T-helper 17 cell (primary cell): ENCODE measurements at regions not wholly inside any gene's neighbourhood (a gene's known extent, or its start where the extent isn't known, plus 50 kb on each side); places are given as distances from the start of the nearest gene placed in this dataset.

ENCODE experiments used
- ATAC-seq: fragments of 150-1000 bp; cut with Tn5 transposase; 2 replicates; pipeline ENCODE4 v1.10.0; 2021; ENCODE audit warnings: mild to moderate bottlenecking, moderate library complexity
- DNase-seq, 3 donors: peaks; one replicate each; pipeline versions ENCODE4 v3.0.0 to v3.0.0-alpha.2; 2020 to 2021
- H3K9me3 ChIP-seq: one replicate; pipeline ENCODE4 v1.7.0; 2013; ENCODE audit warnings: low read length, mild to moderate bottlenecking; ENCODE audit not compliant: control insufficient read depth, poor library complexity, severe bottlenecking
- H3K27ac Mint-ChIP-seq: one replicate; pipeline ENCODE4 v1.8.0; 2022; ENCODE audit warnings: mild to moderate bottlenecking, moderate library complexity, mixed read lengths
- H3K27me3 Mint-ChIP-seq: one replicate; pipeline ENCODE4 v1.8.0; 2022; ENCODE audit warnings: mixed read lengths
- H3K36me3 Mint-ChIP-seq: one replicate; pipeline ENCODE4 v1.8.0; 2022; ENCODE audit warnings: low read depth, mixed read lengths
- H3K4me1 Mint-ChIP-seq: one replicate; pipeline ENCODE4 v1.8.0; 2022; ENCODE audit warnings: mild to moderate bottlenecking, mixed read lengths
- H3K4me3 Mint-ChIP-seq: one replicate; pipeline ENCODE4 v1.8.0; 2022; ENCODE audit warnings: mild to moderate bottlenecking, moderate library complexity, mixed read lengths

DNA sequence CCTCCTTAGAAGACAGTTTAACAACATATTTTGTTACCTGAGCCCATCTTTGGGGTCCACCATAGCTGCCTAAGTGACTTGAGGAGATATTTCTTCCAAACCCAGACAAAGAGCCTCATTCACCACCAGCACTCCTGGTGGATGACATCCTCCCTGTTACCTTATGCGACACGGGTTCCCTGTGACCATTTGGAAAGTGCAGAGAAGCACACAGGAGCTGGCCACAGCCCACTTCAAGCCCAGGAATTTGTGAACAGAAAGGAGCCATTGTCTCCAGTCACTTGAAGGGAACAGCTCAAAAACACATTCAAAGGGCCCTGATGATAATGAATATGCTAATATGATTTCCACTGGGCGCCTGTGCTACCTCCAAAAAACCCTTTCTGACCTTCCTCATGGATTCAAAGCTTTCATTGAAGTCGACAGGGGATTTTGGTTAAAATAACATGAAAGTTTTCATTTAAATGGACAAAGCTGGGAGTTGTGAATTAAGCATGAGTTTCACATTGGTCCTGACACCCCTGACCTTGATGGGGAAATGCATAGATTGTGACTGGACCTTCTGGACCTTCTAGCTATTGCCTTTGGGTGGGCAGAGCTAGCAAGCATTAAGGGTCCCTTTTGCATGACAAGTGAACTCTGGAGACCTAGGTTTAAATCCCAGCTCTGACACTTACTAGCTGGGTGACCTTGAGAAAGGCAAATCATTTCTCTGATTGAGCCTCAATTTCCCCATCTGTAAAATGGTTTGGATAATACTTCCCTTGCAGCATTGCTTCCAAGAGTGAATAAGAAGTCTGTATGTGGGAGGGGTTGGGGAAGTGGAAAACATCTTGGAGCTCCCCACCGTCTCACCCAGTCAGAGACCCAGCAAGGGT lies 83.3 kb upstream of the SIRPA start:
- H3K27me3 Mint-ChIP-seq, result peaks cover 81% of the 10 kb centered on the region
- DNase-seq (no peak), ATAC-seq (no peak)
- H3K9me3 ChIP-seq, result no peaks in the 10 kb centered on the region
- H3K4me3 Mint-ChIP-seq, result no peak overlapping the region
- H3K4me1 Mint-ChIP-seq, result peaks cover 7% of the 10 kb centered on the region
- no peaks in the 10 kb centered on the region for H3K36me3 Mint-ChIP-seq
- H3K27ac Mint-ChIP-seq, result no peak overlapping the region

DNA sequence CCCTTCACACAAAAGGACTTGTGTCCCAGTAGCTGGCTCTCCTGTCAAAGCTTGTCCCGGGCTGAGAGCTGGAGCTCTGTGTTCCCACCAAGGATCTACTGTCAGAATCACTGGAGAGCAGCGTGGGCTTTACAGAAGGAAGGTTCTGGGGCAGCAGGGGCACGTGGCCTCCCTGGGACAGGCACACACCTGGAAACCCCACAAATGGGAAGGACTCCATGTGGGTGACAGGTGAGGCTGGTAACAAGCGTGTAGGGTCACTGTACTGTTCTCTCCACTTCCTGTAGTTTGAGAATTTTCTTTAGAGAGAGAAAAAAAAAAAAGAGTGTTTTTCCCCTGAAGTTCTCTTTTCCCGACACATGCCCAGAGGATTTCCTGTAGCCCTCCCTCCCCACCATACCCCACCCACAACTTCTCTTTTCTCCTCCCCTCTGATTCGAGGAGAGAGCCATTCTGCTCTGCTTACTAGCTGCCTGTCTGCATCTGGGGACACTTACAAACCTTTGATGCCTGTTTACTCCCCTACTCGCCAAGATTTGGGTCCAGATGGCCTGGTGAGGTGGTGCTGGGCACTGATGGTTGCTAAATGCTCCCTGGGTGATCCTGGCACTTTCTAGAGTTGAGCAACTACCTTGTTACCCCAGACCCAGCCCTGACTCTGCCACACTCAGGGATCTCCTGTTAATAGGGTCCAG lies 84.1 kb upstream of the SIRPA start:
- Mint-ChIP-seq H3K27me3 (peaks cover 80% of the 10 kb centered on the region), H3K4me1 (peaks cover 5% of the 10 kb centered on the region), H3K27ac (no peak overlapping the region), H3K4me3 (no peak overlapping the region), H3K36me3 (no peaks in the 10 kb centered on the region)
- ATAC-seq (no peak), DNase-seq (no peak)
- no peaks in the 10 kb centered on the region for H3K9me3 ChIP-seq

DNA sequence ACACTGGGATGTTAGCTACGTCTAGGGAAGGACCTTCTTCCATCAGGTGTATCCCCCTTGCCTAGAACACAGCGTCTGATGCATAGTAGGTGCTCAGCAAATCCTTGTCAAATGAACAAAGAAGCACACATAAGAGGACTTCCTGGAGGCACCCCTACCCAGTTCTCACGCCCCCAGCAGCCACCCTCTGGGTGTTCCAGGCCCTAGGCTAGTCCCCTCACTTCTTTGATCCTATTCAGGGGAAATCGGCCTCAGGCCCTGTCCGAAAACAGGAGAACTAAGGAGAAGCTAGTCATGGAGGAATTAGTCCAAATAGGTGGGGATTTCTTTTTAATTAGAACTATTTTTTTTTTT lies 84.7 kb upstream of the SIRPA start:
- Mint-ChIP-seq H3K4me3 (no peak overlapping the region), H3K4me1 (peaks cover 5% of the 10 kb centered on the region), H3K27me3 (peaks cover 74% of the 10 kb centered on the region), H3K36me3 (no peaks in the 10 kb centered on the region), H3K27ac (no peak overlapping the region)
- no peaks in the 10 kb centered on the region for H3K9me3 ChIP-seq
- DNase-seq, result no peak
- no peak for ATAC-seq

DNA sequence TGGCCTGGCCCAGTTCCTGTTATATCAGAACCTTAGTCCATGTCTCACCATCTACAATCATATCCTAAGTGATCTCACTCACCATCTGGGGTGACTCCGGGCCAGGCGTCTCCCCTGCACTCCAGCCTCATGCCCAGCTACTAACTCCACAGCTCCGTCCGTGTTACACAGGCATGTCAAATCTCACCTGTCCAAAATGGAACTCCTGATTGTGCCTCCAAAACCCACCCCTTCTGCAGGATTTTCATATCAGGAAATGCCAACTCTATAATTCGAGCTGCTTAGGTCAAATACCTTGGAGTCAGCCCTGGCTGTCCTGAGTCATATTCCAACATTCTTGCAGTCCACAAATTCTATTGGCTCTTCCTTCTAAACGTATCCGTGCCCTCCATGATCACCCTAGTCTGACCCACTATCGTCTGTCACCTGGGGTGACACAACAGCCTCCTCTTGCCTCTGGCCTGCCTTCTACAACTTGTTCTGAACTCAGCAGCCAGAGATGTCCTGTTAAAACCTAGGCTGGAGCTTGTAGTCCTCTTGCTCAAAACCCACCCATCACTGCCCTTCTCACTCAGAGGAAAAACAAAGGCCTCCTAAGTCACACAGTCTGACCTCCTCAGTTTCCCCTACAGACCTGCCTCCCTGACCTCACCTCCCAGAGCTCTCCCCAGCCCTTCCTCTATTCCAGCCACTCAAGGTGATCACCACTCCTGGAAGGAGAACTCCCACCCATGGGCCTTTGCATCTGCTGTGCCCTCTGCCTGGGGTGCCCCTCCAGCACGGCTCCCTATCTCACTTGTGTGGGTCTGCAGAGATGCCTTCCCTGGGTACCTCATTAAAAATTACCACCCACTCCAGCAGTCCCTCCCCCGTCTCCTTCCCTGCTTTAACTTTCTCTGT lies 85.3 kb upstream of the SIRPA start:
- H3K9me3 ChIP-seq, result no peaks in the 10 kb centered on the region
- H3K27ac Mint-ChIP-seq, result no peak overlapping the region
- H3K27me3 Mint-ChIP-seq, result peaks cover 75% of the 10 kb centered on the region
- H3K36me3 Mint-ChIP-seq, result no peaks in the 10 kb centered on the region
- DNase-seq (no peak), ATAC-seq (no peak)
- no peak overlapping the region for H3K4me3 Mint-ChIP-seq
- H3K4me1 Mint-ChIP-seq, result peaks cover 5% of the 10 kb centered on the region

DNA sequence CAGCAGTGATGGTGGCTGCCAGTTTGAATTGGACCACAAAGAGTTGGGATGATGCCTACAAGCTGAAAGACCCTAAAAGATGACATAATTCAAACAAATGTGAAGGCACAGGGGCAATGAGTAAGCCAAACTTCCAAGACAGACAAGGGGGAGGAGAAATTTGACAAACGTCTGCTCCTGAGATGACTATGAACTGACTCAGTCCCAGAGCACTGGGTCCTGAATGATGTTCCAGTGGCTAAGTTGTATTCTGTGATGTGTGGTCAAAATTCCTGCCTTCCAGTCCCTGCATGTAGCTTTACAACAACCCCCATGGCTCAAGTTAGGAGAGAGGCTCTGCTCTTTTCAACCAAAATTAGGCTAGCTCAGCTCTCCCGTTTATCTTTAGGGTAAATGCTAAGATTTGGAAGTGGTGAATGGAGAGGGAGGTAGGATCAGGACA lies 86.1 kb upstream of the SIRPA start:
- H3K27me3 Mint-ChIP-seq, result peaks cover 76% of the 10 kb centered on the region

DNA sequence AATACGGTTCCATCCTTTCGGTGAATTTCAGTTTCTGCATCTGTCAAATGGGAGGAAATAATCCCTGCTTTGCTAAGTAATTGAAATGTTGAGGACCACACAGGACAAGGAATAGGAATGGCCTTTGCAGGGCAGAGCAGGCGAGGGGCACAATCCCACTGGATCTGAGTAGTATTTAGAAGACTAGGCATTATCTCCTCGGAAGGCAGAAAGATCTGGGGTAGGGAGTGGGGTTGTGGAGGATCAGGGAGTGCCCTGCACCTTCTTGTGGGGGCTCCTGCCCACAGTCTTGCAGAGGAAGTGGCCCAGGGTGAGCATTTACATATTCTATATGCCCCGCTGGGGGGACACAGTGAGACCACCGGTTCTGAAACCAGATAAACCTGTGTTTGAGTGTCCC lies 87.1 kb upstream of the SIRPA start:
- Mint-ChIP-seq H3K27me3 (peaks cover 71% of the 10 kb centered on the region), H3K4me3 (no peak overlapping the region), H3K27ac (no peak overlapping the region), H3K36me3 (peaks cover 3% of the 10 kb centered on the region), H3K4me1 (peaks cover 9% of the 10 kb centered on the region)
- H3K9me3 ChIP-seq, result no peaks in the 10 kb centered on the region
- ATAC-seq (no peak), DNase-seq (no peak)

More for the DNA sequence above, 86.1 kb upstream of the SIRPA start:
- Mint-ChIP-seq H3K27ac (no peak overlapping the region), H3K4me1 (peaks cover 9% of the 10 kb centered on the region), H3K4me3 (no peak overlapping the region), H3K36me3 (peaks cover 3% of the 10 kb centered on the region)
- no peak for ATAC-seq
- no peaks in the 10 kb centered on the region for H3K9me3 ChIP-seq
- no peak for DNase-seq

DNA sequence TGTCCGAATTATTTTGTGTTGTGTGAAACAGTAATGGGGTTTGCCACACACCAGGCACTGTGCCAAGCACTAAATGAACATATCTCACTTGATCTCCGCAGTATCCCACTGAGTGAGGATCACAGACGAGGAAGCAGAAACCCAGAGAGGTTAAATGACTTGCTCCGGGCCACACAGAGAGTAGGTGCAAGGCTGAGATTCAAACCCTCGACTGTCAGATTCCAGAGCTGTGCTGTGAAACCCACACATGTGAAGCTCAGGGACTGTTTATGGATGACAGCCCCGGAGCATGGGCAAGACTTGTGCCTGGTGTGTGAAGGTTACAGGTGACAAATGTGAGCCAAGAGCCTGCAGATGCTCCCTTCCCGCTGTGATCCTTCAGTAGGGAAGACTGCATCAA lies 87.8 kb upstream of the SIRPA start:
- peaks cover 3% of the 10 kb centered on the region for H3K36me3 Mint-ChIP-seq
- ATAC-seq (no peak), DNase-seq (no peak)
- H3K4me1 Mint-ChIP-seq, result peaks cover 11% of the 10 kb centered on the region
- H3K27ac Mint-ChIP-seq, result no peak overlapping the region
- peaks cover 75% of the 10 kb centered on the region for H3K27me3 Mint-ChIP-seq
- no peaks in the 10 kb centered on the region for H3K9me3 ChIP-seq
- no peak overlapping the region for H3K4me3 Mint-ChIP-seq

DNA sequence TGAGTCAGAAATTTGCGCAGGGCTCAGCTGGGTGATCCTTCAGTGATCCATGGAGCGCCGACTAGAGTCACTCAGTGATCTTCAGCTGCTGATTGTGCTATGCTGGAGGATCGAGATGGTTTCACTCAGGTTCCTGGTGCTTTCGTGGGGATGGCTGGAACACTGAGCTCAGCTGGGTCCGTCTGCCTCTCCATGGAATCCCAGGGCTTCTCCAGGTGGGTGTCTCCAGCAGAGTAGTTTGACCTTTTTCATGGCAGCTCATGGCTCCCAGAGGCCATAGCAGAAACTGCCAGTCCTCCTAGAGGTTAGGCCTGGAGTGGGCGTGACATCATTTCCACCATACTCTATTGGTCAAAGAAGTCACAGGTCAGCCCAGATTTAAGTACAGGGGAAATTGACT lies 88.8 kb upstream of the SIRPA start:
- ATAC-seq (no peak), DNase-seq (no peak)
- peaks cover 16% of the 10 kb centered on the region for H3K4me1 Mint-ChIP-seq
- no peaks in the 10 kb centered on the region for H3K9me3 ChIP-seq
- H3K27me3 Mint-ChIP-seq, result peaks cover 80% of the 10 kb centered on the region
- peaks cover 3% of the 10 kb centered on the region for H3K36me3 Mint-ChIP-seq
- no peak overlapping the region for H3K4me3 Mint-ChIP-seq
- no peak overlapping the region for H3K27ac Mint-ChIP-seq

DNA sequence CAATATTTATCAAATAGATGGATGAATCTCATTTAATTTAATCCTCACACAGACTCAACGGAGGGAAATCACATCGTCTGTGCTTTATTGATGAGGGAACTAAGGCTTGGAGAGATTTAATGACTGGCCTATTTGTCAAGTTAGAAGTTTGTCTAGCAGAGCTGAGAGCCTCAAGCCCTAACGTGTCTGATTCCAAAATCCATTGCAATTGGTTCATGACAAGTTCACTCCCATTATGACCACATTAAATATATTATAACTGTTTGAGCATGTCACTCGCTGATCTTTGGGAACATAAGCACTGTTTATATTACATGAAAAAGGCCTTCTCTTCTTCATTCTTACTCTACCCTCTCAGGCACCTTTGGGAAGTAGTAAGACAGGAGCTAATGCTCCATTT lies 89.4 kb upstream of the SIRPA start:
- H3K36me3 Mint-ChIP-seq, result peaks cover 3% of the 10 kb centered on the region
- no peaks in the 10 kb centered on the region for H3K9me3 ChIP-seq
- DNase-seq (no peak), ATAC-seq (no peak)
- no peak overlapping the region for H3K4me3 Mint-ChIP-seq
- H3K27ac Mint-ChIP-seq, result no peak overlapping the region
- H3K27me3 Mint-ChIP-seq, result peaks cover 79% of the 10 kb centered on the region
- peaks cover 12% of the 10 kb centered on the region for H3K4me1 Mint-ChIP-seq

DNA sequence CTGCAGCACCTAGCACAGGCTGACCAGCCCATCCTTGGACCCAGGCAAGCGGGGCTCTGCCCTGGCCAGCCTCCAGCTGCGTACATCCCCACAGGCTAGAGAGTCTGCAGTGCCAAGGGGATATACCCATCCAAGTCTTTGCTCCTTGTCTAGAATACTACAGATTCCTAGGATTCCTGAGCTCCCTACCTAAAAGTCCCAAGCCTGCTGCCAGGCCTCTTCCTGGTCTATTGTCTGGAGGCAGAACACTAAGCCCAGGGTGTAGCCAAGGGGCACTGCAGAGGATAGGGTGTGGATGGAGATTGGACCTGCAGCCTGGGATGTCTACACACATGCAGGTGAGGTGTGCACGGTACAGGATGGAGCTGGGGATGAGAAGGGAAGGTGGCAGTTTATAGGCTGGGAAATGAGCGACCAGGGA lies 90.0 kb upstream of the SIRPA start:
- ATAC-seq, result no peak
- no peak for DNase-seq
- no peaks in the 10 kb centered on the region for H3K9me3 ChIP-seq
- peaks cover 78% of the 10 kb centered on the region for H3K27me3 Mint-ChIP-seq
- peaks cover 14% of the 10 kb centered on the region for H3K4me1 Mint-ChIP-seq
- H3K36me3 Mint-ChIP-seq, result peaks cover 3% of the 10 kb centered on the region
- H3K27ac Mint-ChIP-seq, result no peak overlapping the region
- H3K4me3 Mint-ChIP-seq, result no peak overlapping the region

DNA sequence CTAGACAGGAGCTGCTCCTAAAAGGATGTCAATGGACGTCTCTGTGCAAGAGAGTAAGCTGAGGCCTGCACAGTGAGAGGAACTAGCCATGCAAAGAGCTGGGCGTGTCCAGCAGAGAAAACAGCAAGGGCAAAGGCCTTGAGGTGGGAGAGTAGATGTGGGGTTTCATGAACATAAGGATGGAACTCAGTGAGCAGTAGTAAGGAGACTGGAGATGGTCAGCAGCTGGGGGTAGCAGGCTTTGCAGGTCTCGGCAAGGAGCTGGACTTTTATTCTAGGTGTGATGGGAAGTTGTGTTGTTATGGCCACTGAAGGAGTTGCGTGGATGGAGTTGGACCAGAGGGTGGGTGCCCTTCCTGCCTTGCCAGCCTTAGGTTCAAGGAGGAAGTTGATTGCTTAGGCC lies 90.7 kb upstream of the SIRPA start:
- peaks cover 14% of the 10 kb centered on the region for H3K4me1 Mint-ChIP-seq
- ATAC-seq, result no peak
- H3K27me3 Mint-ChIP-seq, result peaks cover 78% of the 10 kb centered on the region

DNA sequence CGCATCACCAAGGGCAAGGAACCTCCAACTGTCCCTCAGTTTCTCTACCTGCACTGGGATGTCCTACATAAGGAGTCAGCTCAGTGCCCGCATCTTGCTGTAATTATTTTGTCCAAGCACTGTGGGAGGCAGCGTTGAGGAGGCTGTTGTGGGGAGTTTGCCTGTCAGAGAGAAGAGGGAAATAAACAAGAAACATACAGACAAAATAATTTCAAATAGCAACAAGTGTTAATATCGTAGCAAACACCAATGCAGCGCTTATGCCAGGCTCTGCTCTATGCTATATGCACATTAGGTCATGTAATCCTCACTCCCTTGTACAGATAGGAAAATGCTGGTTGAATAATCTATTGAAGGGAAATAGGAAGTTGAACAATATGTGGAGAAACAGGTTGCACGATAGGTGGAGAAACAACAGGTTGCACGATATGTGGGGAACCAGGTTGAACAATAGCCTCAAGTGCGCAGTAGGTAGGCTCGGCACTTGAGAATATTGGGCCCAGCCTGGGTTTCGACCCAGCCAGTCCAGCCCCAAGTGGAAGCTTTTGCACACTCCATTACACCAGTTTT lies 91.2 kb upstream of the SIRPA start:
- ATAC-seq, result no peak
- H3K4me3 Mint-ChIP-seq, result peak overlapping the region; percentile 50
- peaks cover 3% of the 10 kb centered on the region for H3K36me3 Mint-ChIP-seq
- peaks cover 14% of the 10 kb centered on the region for H3K4me1 Mint-ChIP-seq
- peaks cover 78% of the 10 kb centered on the region for H3K27me3 Mint-ChIP-seq
- DNase-seq, result no peak
- no peaks in the 10 kb centered on the region for H3K9me3 ChIP-seq
- H3K27ac Mint-ChIP-seq, result no peak overlapping the region

More for the DNA sequence above, 90.7 kb upstream of the SIRPA start:
- H3K27ac Mint-ChIP-seq, result no peak overlapping the region
- no peak for DNase-seq
- no peak overlapping the region for H3K4me3 Mint-ChIP-seq
- H3K9me3 ChIP-seq, result no peaks in the 10 kb centered on the region
- H3K36me3 Mint-ChIP-seq, result peaks cover 3% of the 10 kb centered on the region
